ENCODE measurements at regions not wholly inside any gene's neighbourhood (a gene's known extent, or its start where the extent isn't known, plus 50 kb on each side); places are given as distances from the start of the nearest gene placed in this dataset.

DNA sequence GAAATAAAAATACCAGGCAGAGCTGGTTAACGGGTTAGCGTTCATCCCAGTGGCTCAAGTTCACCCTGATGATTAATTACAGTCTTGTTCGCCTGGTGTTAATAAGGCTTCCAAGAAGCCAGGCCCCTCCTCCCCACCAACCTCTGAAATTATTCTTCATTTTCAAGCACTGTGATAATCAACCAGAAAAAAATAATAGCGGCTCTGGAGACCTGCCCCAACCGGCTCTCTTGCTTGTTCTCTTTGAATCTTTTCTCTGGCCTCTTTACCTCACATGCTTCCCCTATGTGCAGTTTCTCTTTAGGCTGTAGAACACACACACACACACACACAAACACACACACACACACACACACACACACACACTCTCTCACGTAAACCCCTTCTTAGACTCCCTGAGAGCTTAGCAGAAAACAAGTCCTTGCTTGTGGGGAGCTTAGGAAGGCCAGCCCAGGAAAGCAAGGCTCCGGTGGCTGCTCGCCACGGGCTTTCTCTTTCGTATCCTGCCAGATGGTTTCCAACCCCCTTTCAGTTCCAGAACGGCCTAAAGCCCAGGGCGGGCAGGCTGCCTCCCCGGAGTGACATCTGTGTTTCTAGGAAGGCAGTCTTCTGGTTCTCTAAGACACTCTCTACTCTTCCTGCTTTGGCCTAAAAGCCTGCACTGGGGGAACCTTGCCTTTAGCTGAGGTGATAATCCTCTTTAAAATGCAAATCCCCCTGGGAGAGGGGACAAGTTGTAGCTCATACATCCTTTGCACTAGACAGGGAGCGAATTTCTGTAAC lies 106.4 kb upstream of the SESN3 start:
- no peak for TF ChIP-seq POLR2A (IDR thresholded peaks at IDR 0.05; ENCODE audit: low read depth, low read length)
- TF ChIP-seq TAF1 (IDR thresholded peaks at IDR 0.05; ENCODE audit: borderline replicate concordance, low read depth, low read length): no peak
